HepG2 (cell line): ENCODE measurements at regions not wholly inside any gene's neighbourhood (a gene's known extent, or its start where the extent isn't known, plus 50 kb on each side); places are given as distances from the start of the nearest gene placed in this dataset.

ENCODE experiments used
- ATAC-seq: fragments of 200-7000 bp; cut with Tn5 transposase; 3 replicates; pipeline ENCODE4 v1.9.1; 2020; ENCODE audit warnings: mild to moderate bottlenecking, moderate library complexity
- BruUV-seq: library from RNA; stranded (reverse); fragments of 400-500 nt; replicated peaks from 2 replicates; lab custom pipeline; 2021; lab: Mats Ljungman, UMichigan
- CTCF ChIA-PET: fragments of 300-600 bp; formaldehyde crosslinking; extraction: SDS; loops from one replicate; lab custom pipeline; 2021; ENCODE audit warnings: low total read pairs, inconsistent platforms, low intra/inter-chr PET ratio; lab: Yijun Ruan, JAX
- POLR2A ChIA-PET: fragments of 350-600 bp; sonication (Branson Sonifier 250); formaldehyde crosslinking; loops from one replicate; lab custom pipeline; 2020; ENCODE audit warnings: antibody characterized with exemption, inconsistent platforms; lab: Yijun Ruan, JAX
- DNase-seq: peaks from one replicate; pipeline ENCODE4 v3.0.0-alpha.2; 2015; ENCODE audit warnings: low spot score
- FAIRE-seq: peaks from 3 replicates; lab custom pipeline; 2011; peaks lifted over from hg19 to GRCh38; lab: Jason Lieb, UNC
- H2AFZ ChIP-seq: one replicate; pipeline ENCODE4 v1.6.1; 2011; ENCODE audit warnings: low read length, inconsistent platforms
- H3K27ac ChIP-seq: fragments of 300-600 bp; 3 replicates; pipeline ENCODE4 v1.8.0; 2011; ENCODE audit warnings: mixed run types, mild to moderate bottlenecking, mixed read lengths, low read length, inconsistent platforms; ENCODE audit not compliant: insufficient read depth; ENCODE audit errors: extremely low read length
- H3K27me3 ChIP-seq, 2 experiments: fragments of 200-600 bp in 1 of 2; 2 replicates in 1 of 2; 3 replicates in 1 of 2; pipeline versions ENCODE4 v1.6.0 to v1.8.0; 2011; ENCODE audit warnings: low read length in 2 of 2, mild to moderate bottlenecking in 2 of 2, moderate library complexity in 2 of 2, inconsistent platforms in 1 of 2; ENCODE audit not compliant: insufficient read depth in 2 of 2, control insufficient read depth in 1 of 2
- H3K36me3 ChIP-seq, 2 experiments: fragments of 200-600 bp in 1 of 2; replicated peaks in 1 of 2; 2 replicates in 1 of 2; 3 replicates in 1 of 2; pipeline versions ENCODE4 v1.5.1 to v1.8.0; 2011; ENCODE audit warnings: low read length in 2 of 2, inconsistent platforms in 1 of 2; ENCODE audit not compliant: insufficient read depth in 2 of 2, control insufficient read depth in 1 of 2
- H3K4me1 ChIP-seq: 2 replicates; pipeline ENCODE4 v1.5.1; 2012; ENCODE audit warnings: low read length, inconsistent platforms; ENCODE audit not compliant: insufficient read depth
- H3K4me2 ChIP-seq: 2 replicates; pipeline ENCODE4 v1.6.0; 2011; ENCODE audit warnings: low read depth, low read length, inconsistent platforms
- H3K4me3 ChIP-seq, 3 experiments: fragments of 200-600 bp in 1 of 3; sonication (generic), shearing (Covaris generic) in 1 of 3; replicated peaks in 1 of 3; 2 replicates each; pipeline ENCODE4 v1.5.1; 2011 to 2016; ENCODE audit warnings: low read length in 3 of 3, inconsistent platforms in 2 of 3, low read depth in 2 of 3, mild to moderate bottlenecking in 2 of 3, control low read depth in 1 of 3, mixed read lengths in 1 of 3; ENCODE audit not compliant: insufficient read depth in 1 of 3
- H3K79me2 ChIP-seq: one replicate; pipeline ENCODE4 v1.6.1; 2011; ENCODE audit warnings: low read length, inconsistent platforms; ENCODE audit not compliant: insufficient read depth
- H3K9ac ChIP-seq: 2 replicates; pipeline ENCODE4 v1.6.0; 2011; ENCODE audit warnings: mild to moderate bottlenecking, low read depth, low read length, inconsistent platforms; ENCODE audit not compliant: insufficient read depth
- H3K9me3 ChIP-seq: 2 replicates; pipeline ENCODE4 v1.5.1; 2012; ENCODE audit warnings: mild to moderate bottlenecking, low read length
- H4K20me1 ChIP-seq: 2 replicates; pipeline ENCODE4 v1.6.0; 2011; ENCODE audit warnings: inconsistent platforms, mild to moderate bottlenecking, low read length, moderate library complexity; ENCODE audit not compliant: insufficient read depth
- BRCA1 ChIP-seq: sonication (generic); formaldehyde crosslinking; IDR thresholded peaks from 2 replicates; pipeline ENCODE4 v1.4.0; 2020; ENCODE audit warnings: missing genetic modification reagents
- CBX5 ChIP-seq: sonication (generic); formaldehyde crosslinking; IDR thresholded peaks from 2 replicates; pipeline ENCODE4 v1.4.0; 2020; ENCODE audit warnings: missing genetic modification reagents, borderline replicate concordance
- GTF3A ChIP-seq: sonication (generic); formaldehyde crosslinking; conservative IDR thresholded peaks from 2 replicates; pipeline ENCODE4 v1.4.0; 2020; ENCODE audit warnings: mild to moderate bottlenecking, missing genetic modification reagents
- KLF12 ChIP-seq: sonication (generic); formaldehyde crosslinking; IDR thresholded peaks from 2 replicates; pipeline ENCODE4 v1.4.0; 2020; ENCODE audit warnings: missing genetic modification reagents, borderline replicate concordance
- MAZ ChIP-seq, 2 experiments: sonication (generic) in 1 of 2; formaldehyde crosslinking in 1 of 2; IDR thresholded peaks; 2 replicates each; pipeline versions ENCODE4 v1.5.0 to v1.6.1; 2012 to 2020; ENCODE audit warnings: low read depth in 2 of 2, mild to moderate bottlenecking in 2 of 2, borderline replicate concordance in 1 of 2, improper control_type of control experiment in 1 of 2, low read length in 1 of 2, missing genetic modification reagents in 1 of 2, moderate library complexity in 1 of 2
- NR2C2 ChIP-seq: sonication (generic); formaldehyde crosslinking; IDR thresholded peaks from 2 replicates; pipeline ENCODE4 v1.4.0; 2020; ENCODE audit warnings: missing genetic modification reagents, mild to moderate bottlenecking, moderate library complexity, borderline replicate concordance
- SNAI1 ChIP-seq: sonication (generic); formaldehyde crosslinking; IDR thresholded peaks from 2 replicates; pipeline ENCODE4 v1.5.0; 2020; ENCODE audit warnings: mild to moderate bottlenecking, missing genetic modification reagents, borderline replicate concordance
- YEATS4 ChIP-seq: sonication (generic); formaldehyde crosslinking; IDR thresholded peaks from 2 replicates; pipeline ENCODE4 v1.4.0; 2020; ENCODE audit warnings: missing genetic modification reagents, borderline replicate concordance
- ZNF30 ChIP-seq: sonication (generic); formaldehyde crosslinking; IDR thresholded peaks from 2 replicates; pipeline ENCODE4 v1.5.0; 2020; ENCODE audit warnings: mild to moderate bottlenecking, missing genetic modification reagents
- ZNF335 ChIP-seq: sonication (generic); formaldehyde crosslinking; IDR thresholded peaks from 2 replicates; pipeline ENCODE4 v1.4.0; 2020; ENCODE audit warnings: missing genetic modification reagents
- ZNF34 ChIP-seq: sonication (generic); formaldehyde crosslinking; IDR thresholded peaks from 2 replicates; pipeline ENCODE4 v1.4.0; 2020; ENCODE audit warnings: mild to moderate bottlenecking, missing genetic modification reagents, borderline replicate concordance
- ZNF468 ChIP-seq: sonication (generic); formaldehyde crosslinking; IDR thresholded peaks from 2 replicates; pipeline ENCODE4 v1.8.0; 2022; ENCODE audit warnings: mild to moderate bottlenecking, moderate library complexity, missing genetic modification reagents
- ZNF841 ChIP-seq: sonication (generic); formaldehyde crosslinking; IDR thresholded peaks from 2 replicates; pipeline ENCODE4 v1.8.1; 2023; ENCODE audit warnings: missing genetic modification reagents, borderline replicate concordance
- WGBS: methylation state at CpG from one replicate; pipeline ENCODE4 v1.1.6; 2017; ENCODE audit warnings: low lambda C conversion rate; 5-methylcytosine and 5-hydroxymethylcytosine counted together
- in situ Hi-C: cut with HindIII; loops from 2 replicates; pipeline ENCODE4 v1.10.0; 2017; ENCODE audit warnings: low pct_unique_long_range_greater_than_20kb; ENCODE audit not compliant: extremely low pct_ligation_motif_present
- intact Hi-C: fragments of 100-400 bp; cut with micrococcal nuclease; formaldehyde crosslinking; loops from one replicate; pipeline ENCODE4 v1.10.0; 2022; ENCODE audit not compliant: unreplicated experiment
- TF ChIP-seq, protein P1 (sequence below): sonication (generic); IDR thresholded peaks from 2 replicates; pipeline ENCODE4 v1.6.1; 2016; ENCODE audit warnings: low read depth, borderline replicate concordance
- TF ChIP-seq, protein P2 (sequence below): sonication (generic); formaldehyde crosslinking; IDR thresholded peaks from 2 replicates; pipeline ENCODE4 v1.4.0; 2020; ENCODE audit warnings: mild to moderate bottlenecking, missing genetic modification reagents
- TF ChIP-seq, protein P3 (sequence below): fragments of 450-650 bp; IDR thresholded peaks from 2 replicates; pipeline ENCODE4 v1.6.1; 2017
- TF ChIP-seq, protein P4 (sequence below): sonication (generic); formaldehyde crosslinking; IDR thresholded peaks from 2 replicates; pipeline ENCODE4 v1.9.0; 2021; ENCODE audit warnings: missing genetic modification reagents, mild to moderate bottlenecking, borderline replicate concordance

DNA sequence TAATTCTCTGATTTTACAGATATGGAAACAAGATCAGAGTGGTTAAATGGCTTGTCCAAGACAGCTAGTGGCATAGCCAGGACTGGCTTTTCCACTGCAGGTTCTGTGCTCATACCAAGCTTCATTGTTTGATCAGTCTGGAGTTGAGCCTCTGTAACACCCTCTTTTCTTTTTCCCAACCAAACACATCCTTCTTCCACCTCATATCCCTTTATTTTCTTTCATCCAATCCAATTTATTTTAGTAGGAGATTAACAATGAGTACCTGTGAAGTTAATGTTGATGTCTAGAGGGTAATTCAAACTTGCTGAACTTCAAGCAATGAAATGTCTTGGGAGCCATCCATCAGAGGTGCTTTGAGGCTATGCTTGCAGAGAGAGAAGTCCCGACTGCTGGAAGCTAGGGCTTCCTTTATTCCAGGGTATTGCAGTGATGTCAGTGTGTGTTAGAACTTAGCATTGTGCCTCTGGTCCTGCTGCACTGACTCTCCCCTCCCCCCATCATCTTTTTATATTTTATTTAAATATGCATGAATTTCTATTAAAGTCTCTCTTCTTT is 452.1 kb upstream of the PDE3A start:
- Histone ChIP-seq H3K27me3 (no peaks in the 10 kb centered on the region), H3K79me2 (no peaks in the 10 kb centered on the region), H3K4me2 (no peak overlapping the region), H3K36me3 (no peaks in the 10 kb centered on the region), H3K9me3 (no peaks in the 10 kb centered on the region), H3K4me3 (no peak overlapping the region), H3K9ac (no peak overlapping the region), H2AFZ (no peak overlapping the region), H3K4me1 (0 out of 2 replicates have a peak, but pooled peaks cover 21% of the 10 kb centered on the region)
- no TSS peak for BruUV-seq
- intact Hi-C loops (no loop called here), in situ Hi-C loops (no loop called here)
- ATAC-seq (no peak), DNase-seq (no peak)
- CTCF ChIA-PET = no interaction called here
- 20% methylated on average over 1 of the region's 1 CpG for WGBS
- TF ChIP-seq, protein P1, sequence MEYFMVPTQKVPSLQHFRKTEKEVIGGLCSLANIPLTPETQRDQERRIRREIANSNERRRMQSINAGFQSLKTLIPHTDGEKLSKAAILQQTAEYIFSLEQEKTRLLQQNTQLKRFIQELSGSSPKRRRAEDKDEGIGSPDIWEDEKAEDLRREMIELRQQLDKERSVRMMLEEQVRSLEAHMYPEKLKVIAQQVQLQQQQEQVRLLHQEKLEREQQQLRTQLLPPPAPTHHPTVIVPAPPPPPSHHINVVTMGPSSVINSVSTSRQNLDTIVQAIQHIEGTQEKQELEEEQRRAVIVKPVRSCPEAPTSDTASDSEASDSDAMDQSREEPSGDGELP = no peak
- TF ChIP-seq, protein P2, sequence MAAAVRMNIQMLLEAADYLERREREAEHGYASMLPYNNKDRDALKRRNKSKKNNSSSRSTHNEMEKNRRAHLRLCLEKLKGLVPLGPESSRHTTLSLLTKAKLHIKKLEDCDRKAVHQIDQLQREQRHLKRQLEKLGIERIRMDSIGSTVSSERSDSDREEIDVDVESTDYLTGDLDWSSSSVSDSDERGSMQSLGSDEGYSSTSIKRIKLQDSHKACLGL (CRISPR knock-in tag) = no peak
- no peak for TF ChIP-seq SNAI1 (CRISPR knock-in tag)
- no peak for TF ChIP-seq ZNF335 (CRISPR knock-in tag)
- no peak for TF ChIP-seq ZNF30
- no peak for TF ChIP-seq GTF3A (CRISPR knock-in tag)
- TF ChIP-seq, protein P3, sequence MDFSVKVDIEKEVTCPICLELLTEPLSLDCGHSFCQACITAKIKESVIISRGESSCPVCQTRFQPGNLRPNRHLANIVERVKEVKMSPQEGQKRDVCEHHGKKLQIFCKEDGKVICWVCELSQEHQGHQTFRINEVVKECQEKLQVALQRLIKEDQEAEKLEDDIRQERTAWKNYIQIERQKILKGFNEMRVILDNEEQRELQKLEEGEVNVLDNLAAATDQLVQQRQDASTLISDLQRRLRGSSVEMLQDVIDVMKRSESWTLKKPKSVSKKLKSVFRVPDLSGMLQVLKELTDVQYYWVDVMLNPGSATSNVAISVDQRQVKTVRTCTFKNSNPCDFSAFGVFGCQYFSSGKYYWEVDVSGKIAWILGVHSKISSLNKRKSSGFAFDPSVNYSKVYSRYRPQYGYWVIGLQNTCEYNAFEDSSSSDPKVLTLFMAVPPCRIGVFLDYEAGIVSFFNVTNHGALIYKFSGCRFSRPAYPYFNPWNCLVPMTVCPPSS = no peak
- TF ChIP-seq ZNF468 (CRISPR knock-in tag) = no peak
- no peak for TF ChIP-seq BRCA1
- TF ChIP-seq ZNF841 = no peak
- TF ChIP-seq, protein P4, sequence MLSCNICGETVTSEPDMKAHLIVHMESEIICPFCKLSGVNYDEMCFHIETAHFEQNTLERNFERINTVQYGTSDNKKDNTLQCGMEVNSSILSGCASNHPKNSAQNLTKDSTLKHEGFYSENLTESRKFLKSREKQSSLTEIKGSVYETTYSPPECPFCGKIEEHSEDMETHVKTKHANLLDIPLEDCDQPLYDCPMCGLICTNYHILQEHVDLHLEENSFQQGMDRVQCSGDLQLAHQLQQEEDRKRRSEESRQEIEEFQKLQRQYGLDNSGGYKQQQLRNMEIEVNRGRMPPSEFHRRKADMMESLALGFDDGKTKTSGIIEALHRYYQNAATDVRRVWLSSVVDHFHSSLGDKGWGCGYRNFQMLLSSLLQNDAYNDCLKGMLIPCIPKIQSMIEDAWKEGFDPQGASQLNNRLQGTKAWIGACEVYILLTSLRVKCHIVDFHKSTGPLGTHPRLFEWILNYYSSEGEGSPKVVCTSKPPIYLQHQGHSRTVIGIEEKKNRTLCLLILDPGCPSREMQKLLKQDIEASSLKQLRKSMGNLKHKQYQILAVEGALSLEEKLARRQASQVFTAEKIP (CRISPR knock-in tag) = no peak
- no peak for TF ChIP-seq NR2C2 (CRISPR knock-in tag)
- TF ChIP-seq CBX5 (CRISPR knock-in tag) = no peak
- TF ChIP-seq MAZ (IDR thresholded peaks at IDR 0.05; ENCODE audit: borderline replicate concordance, low read depth, low read length) = no peak
- no peak for TF ChIP-seq MAZ (CRISPR knock-in tag; IDR thresholded peaks at IDR 0.05; ENCODE audit: low read depth)
- TF ChIP-seq YEATS4 (CRISPR knock-in tag) = no peak
- TF ChIP-seq KLF12 (CRISPR knock-in tag) = no peak
- no peak for TF ChIP-seq ZNF34
- TF ChIP-seq, all 625 proteins: peak for 0
- Histone ChIP-seq H3K27ac (no peak overlapping the region), H4K20me1 (no peaks in the 10 kb centered on the region)
- no peak for FAIRE-seq
- POLR2A ChIA-PET = no interaction called here
